A673 (cell line): ENCODE measurements at regions not wholly inside any gene's neighbourhood (a gene's known extent, or its start where the extent isn't known, plus 50 kb on each side); places are given as distances from the start of the nearest gene placed in this dataset.

ENCODE experiments used
- CTCF ChIP-seq: fragments of 300-800, 200-600 bp; sonication (generic); conservative IDR thresholded peaks from 2 replicates; pipeline ENCODE4 v1.5.1; 2017; ENCODE audit warnings: low read depth, mild to moderate bottlenecking, antibody characterized with exemption, low read length, moderate library complexity, mixed read lengths
- EZH2 ChIP-seq: fragments of 200-600 bp; sonication (generic); IDR thresholded peaks from 2 replicates; pipeline ENCODE4 v1.6.1; 2017; ENCODE audit warnings: borderline replicate concordance, low read depth, mild to moderate bottlenecking, mixed read lengths, antibody characterized with exemption, low read length; ENCODE audit not compliant: poor library complexity, severe bottlenecking

DNA sequence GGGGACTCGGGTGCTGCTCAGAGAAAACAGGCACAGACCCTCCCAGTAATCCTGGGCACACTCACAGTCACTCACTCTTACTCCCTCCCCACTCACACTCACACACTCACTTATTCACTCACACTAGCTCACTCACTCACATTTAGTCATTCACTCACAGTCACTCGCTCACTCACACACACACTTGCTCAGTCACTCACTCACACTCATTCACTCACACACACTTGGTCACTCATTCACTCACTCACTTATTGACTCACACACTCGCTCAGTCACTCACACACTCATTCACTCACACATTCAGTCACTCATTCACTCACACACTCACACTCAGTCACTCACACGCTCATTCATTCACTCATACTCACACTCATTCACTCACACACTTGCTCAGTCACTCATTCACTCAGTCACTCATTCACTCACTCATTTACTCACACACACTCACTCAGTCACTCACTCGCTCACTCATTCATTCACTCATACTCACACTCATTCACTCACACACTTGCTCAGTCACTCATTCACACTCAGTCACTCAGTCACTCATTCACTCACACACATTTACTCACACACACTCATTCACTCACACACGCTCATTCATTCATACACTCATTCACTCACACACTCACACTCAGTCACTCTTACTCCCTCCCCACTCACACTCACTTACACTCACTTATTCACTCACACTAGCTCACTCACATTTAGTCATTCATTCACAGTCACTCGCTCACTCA, 164.2 kb upstream of the C1orf174 start:
- TF ChIP-seq CTCF (no peak), EZH2 (no peak)
